Esophagus squamous epithelium (tissue), 4 donors: ENCODE measurements at regions not wholly inside any gene's neighbourhood (a gene's known extent, or its start where the extent isn't known, plus 50 kb on each side); places are given as distances from the start of the nearest gene placed in this dataset.

Experiments
- POLR2A ChIP-seq, 4 donors: fragments of 450-650 bp; IDR thresholded peaks; one replicate each; pipeline ENCODE4 v1.6.1; 2017; ENCODE audit warnings: antibody characterized with exemption in 4 of 4, mild to moderate bottlenecking in 4 of 4, moderate library complexity in 3 of 4
- TF ChIP-seq, protein P1 (sequence below), 6 experiments: fragments of 450-650 bp in 4 of 6; fragments of 200-600 bp in 2 of 6; sonication (generic) in 2 of 6; IDR thresholded peaks; one replicate each; pipeline ENCODE4 v1.5.1; 2016 to 2019; ENCODE audit warnings: antibody characterized with exemption in 6 of 6, mild to moderate bottlenecking in 4 of 6, moderate library complexity in 4 of 6

DNA sequence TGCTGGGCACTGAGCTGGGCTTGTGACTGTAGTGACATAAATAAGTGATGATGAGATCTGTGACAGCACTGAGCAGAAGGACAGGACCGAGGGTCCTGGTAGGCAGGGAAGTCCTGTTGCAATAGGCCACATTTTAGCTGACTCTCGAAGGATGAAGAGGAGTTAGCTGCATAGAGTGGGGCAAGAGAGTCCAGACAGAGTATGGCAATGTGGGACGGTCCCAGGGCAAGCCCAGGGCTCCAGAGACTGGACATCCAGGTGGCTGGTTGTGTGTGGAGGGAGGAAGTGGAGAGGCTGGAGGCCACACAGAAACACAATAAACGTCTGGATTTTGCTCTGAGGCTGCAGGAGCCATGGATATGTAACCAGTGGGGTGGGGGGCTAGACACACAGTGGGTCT is 64.5 kb upstream of the ZNF423 start:
- TF ChIP-seq, protein P1, sequence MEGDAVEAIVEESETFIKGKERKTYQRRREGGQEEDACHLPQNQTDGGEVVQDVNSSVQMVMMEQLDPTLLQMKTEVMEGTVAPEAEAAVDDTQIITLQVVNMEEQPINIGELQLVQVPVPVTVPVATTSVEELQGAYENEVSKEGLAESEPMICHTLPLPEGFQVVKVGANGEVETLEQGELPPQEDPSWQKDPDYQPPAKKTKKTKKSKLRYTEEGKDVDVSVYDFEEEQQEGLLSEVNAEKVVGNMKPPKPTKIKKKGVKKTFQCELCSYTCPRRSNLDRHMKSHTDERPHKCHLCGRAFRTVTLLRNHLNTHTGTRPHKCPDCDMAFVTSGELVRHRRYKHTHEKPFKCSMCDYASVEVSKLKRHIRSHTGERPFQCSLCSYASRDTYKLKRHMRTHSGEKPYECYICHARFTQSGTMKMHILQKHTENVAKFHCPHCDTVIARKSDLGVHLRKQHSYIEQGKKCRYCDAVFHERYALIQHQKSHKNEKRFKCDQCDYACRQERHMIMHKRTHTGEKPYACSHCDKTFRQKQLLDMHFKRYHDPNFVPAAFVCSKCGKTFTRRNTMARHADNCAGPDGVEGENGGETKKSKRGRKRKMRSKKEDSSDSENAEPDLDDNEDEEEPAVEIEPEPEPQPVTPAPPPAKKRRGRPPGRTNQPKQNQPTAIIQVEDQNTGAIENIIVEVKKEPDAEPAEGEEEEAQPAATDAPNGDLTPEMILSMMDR (IDR thresholded peaks at IDR 0.05), result no peak
- TF ChIP-seq POLR2A (IDR thresholded peaks at IDR 0.05), result no peak
